ENCODE measurements at regions not wholly inside any gene's neighbourhood (a gene's known extent, or its start where the extent isn't known, plus 50 kb on each side); places are given as distances from the start of the nearest gene placed in this dataset.
"Not testable (repeated sequence)": the region's sequence is repeated elsewhere in the genome, so short reads cannot be mapped to it uniquely, and the experiment has no call there.

DNA sequence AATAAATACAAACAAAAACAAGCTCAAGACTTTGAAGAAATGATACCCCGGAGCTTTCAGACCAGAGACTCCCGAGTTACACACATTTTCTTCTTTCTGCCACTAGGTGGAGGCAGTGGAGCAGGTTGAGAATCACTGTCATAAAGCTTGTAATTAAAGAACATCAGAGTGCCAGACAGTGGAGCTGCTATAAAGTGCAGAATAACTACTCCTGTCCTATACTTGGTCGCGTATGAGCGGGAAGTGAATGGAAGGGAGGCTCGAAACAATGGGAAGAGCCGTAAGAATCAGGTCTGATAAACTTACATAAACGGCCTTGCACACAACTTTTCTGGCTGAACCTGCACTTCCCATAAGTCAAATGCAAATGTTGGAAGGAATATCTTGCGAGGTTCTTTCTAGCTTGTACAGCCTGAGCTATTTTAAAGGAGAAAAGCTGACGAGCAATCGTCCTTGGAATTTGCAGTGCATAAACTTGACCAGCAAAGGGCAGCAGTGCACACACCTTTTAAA, 189.0 kb downstream of the RPIA start:
- 2 to 5% methylated on average over 11 of the region's 11 CpGs for WGBS, 2 donors
- Histone ChIP-seq H3K36me3 (replicated peaks in 1 of 2; ENCODE audit: insufficient read depth in 1 of 2, low read depth in 2 of 2) (no peaks in the 10 kb centered on the region), H3K4me1 (peaks cover 6% of the 10 kb centered on the region), H3K4me3 (no peak overlapping the region), H3K9me3 (no peaks in the 10 kb centered on the region), H3K27me3 (no peaks in the 10 kb centered on the region), H3K27ac (no peak overlapping the region)
- TF ChIP-seq POLR2A (IDR thresholded peaks at IDR 0.05), result no peak
- TF ChIP-seq, protein P1, sequence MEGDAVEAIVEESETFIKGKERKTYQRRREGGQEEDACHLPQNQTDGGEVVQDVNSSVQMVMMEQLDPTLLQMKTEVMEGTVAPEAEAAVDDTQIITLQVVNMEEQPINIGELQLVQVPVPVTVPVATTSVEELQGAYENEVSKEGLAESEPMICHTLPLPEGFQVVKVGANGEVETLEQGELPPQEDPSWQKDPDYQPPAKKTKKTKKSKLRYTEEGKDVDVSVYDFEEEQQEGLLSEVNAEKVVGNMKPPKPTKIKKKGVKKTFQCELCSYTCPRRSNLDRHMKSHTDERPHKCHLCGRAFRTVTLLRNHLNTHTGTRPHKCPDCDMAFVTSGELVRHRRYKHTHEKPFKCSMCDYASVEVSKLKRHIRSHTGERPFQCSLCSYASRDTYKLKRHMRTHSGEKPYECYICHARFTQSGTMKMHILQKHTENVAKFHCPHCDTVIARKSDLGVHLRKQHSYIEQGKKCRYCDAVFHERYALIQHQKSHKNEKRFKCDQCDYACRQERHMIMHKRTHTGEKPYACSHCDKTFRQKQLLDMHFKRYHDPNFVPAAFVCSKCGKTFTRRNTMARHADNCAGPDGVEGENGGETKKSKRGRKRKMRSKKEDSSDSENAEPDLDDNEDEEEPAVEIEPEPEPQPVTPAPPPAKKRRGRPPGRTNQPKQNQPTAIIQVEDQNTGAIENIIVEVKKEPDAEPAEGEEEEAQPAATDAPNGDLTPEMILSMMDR (IDR thresholded peaks at IDR 0.05), result peak; percentile 32 to 75 (median 71)
- ATAC-seq (peak; percentile 62), DNase-seq (peak; percentile 33 to 62 (median 49))
- intact Hi-C loops (cut with DNase I), result no loop called here

DNA sequence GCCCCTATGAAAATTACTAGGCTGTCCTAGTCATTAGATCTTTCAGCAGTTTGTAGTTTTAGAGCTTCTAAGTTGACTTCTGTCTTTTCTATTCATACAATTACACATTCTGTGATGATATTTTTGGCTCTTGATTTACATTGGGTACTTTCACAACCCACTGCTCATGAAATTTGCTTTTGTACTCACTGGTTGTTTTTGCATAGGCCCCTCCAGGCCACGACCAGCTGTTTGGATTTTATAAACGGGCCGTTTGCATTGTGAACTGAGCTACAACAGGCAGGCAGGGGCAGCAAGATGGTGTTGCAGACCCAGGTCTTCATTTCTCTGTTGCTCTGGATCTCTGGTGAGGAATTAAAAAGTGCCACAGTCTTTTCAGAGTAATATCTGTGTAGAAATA, 193.8 kb downstream of the RPIA start:
- Histone ChIP-seq H3K9me3 (no peaks in the 10 kb centered on the region), H3K27me3 (no peaks in the 10 kb centered on the region), H3K4me1 (peaks cover 5% of the 10 kb centered on the region), H3K36me3 (replicated peaks in 1 of 2; ENCODE audit: insufficient read depth in 1 of 2, low read depth in 2 of 2) (no peaks in the 10 kb centered on the region), H3K27ac (no peak overlapping the region), H3K4me3 (no peak overlapping the region)
- no peak for ATAC-seq
- TF ChIP-seq, protein P1 (IDR thresholded peaks at IDR 0.05), result no peak
- no peak for TF ChIP-seq POLR2A (IDR thresholded peaks at IDR 0.05)
- no peak for DNase-seq
- 42 to 52% methylated on average over 3 of the region's 3 CpGs for whole genome bisulfite sequencing, 2 donors
- intact Hi-C loops (cut with DNase I), result no loop called here

DNA sequence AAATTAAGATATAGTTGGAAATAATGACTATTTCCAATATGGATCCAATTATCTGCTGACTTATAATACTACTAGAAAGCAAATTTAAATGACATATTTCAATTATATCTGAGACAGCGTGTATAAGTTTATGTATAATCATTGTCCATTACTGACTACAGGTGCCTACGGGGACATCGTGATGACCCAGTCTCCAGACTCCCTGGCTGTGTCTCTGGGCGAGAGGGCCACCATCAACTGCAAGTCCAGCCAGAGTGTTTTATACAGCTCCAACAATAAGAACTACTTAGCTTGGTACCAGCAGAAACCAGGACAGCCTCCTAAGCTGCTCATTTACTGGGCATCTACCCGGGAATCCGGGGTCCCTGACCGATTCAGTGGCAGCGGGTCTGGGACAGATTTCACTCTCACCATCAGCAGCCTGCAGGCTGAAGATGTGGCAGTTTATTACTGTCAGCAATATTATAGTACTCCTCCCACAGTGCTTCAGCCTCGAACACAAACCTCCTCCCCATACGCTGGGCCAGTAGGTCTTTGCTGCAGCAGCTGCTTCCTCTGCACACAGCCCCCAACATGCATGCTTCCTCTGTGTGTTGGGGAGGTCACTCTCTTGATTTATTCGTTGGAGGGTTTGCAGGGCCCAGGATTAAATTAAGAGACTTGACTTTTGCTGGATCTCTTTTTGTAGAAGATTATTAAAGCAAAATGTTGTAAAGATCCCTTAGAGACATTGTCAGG, 194.4 kb downstream of the RPIA start:
- Histone ChIP-seq H3K27me3 (peaks cover 0 to 1% of the 10 kb centered on the region in 2 donors), H3K27ac (no peak overlapping the region), H3K9me3 (no peaks in the 10 kb centered on the region), H3K4me1 (no peaks in the 10 kb centered on the region), H3K36me3 (replicated peaks in 1 of 2; ENCODE audit: insufficient read depth in 1 of 2, low read depth in 2 of 2) (no peaks in the 10 kb centered on the region), H3K4me3 (no peak overlapping the region)
- ATAC-seq (no peak), DNase-seq (no peak)
- WGBS, 2 donors, result 60 to 63% methylated on average over 11 of the region's 11 CpGs
- TF ChIP-seq POLR2A (IDR thresholded peaks at IDR 0.05), result no peak
- TF ChIP-seq, protein P1 (IDR thresholded peaks at IDR 0.05), result no peak
- intact Hi-C loops (cut with DNase I), result no loop called here

DNA sequence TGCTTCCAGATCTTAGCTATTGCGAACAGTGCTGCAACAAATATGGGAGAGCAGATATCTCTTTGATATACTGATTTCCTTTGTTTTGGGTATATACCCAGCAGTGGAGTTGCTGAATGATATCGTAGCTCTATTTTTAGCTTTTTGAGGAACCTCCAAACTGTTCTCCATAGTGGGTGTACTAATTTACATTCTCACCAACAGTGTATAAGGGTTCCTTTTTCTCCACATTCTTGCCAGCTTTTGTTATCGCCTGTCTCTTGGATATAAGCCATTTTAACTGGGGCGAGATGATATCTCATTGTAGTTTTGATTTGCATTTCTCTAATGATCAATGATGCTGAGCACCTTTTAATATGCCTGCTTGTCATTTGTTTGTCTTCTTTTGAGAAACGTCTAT, 196.0 kb downstream of the RPIA start:
- H3K27me3 ChIP-seq; H3K4me1 ChIP-seq; DNase-seq; intact Hi-C loops (cut with DNase I); H3K27ac ChIP-seq; H3K4me3 ChIP-seq; H3K9me3 ChIP-seq; H3K36me3 ChIP-seq (replicated peaks in 1 of 2; ENCODE audit: insufficient read depth in 1 of 2, low read depth in 2 of 2); ATAC-seq: not testable (repeated sequence)
- WGBS, 2 donors, result 51 to 58% methylated on average over 5 of the region's 5 CpGs

DNA sequence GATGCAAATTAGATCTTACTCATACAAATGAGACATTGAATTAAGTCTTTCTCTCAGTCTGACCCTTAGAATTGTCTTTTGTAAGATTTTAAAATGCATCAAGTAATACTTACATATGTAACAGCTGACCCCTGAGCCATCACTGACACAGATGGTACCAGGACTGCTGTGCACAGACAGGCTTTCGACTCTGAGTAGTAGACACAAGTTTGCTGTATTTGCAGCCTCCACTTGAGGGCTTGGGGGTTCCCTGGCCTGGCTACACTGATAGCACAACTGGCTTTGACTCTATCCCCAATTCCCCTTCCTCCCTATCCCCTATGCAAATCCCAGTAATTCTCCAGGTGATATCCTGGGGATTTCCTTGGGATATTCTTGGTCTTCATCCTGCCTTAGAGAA, 200.7 kb downstream of the RPIA start:
- Histone ChIP-seq H3K27me3 (peaks cover 0 to 3% of the 10 kb centered on the region in 2 donors), H3K4me1 (no peaks in the 10 kb centered on the region), H3K9me3 (no peaks in the 10 kb centered on the region), H3K27ac (no peak overlapping the region), H3K4me3 (no peak overlapping the region), H3K36me3 (replicated peaks in 1 of 2; ENCODE audit: insufficient read depth in 1 of 2, low read depth in 2 of 2) (no peaks in the 10 kb centered on the region)
- intact Hi-C loops (cut with DNase I), result no loop called here
- 65 to 79% methylated on average over 1 of the region's 1 CpG for WGBS, 2 donors
- no peak for DNase-seq
- no peak for TF ChIP-seq POLR2A (IDR thresholded peaks at IDR 0.05)
- TF ChIP-seq, protein P1 (IDR thresholded peaks at IDR 0.05), result no peak
- ATAC-seq, result no peak
